Psoas muscle (tissue), 7 donors: ENCODE measurements at regions not wholly inside any gene's neighbourhood (a gene's known extent, or its start where the extent isn't known, plus 50 kb on each side); places are given as distances from the start of the nearest gene placed in this dataset.

Source experiments
- ATAC-seq, 4 donors: fragments of 200-7000 bp; cut with Tn5 transposase; one replicate each; pipeline ENCODE4 v1.9.1; 2020; ENCODE audit warnings: moderate library complexity in 3 of 4, mild to moderate bottlenecking in 2 of 4
- DNase-seq, 2 donors: peaks; one replicate each; pipeline ENCODE4 v3.0.0-alpha.2; 2020
- H3K27ac ChIP-seq: fragments of 200-600 bp; one replicate; pipeline ENCODE4 v1.8.0; 2022
- H3K27me3 ChIP-seq, 3 donors: fragments of 200-600 bp in 1 of 3; one replicate each; pipeline versions ENCODE4 v1.6.1 to v1.8.0; 2013 to 2022; ENCODE audit warnings: low read length in 2 of 3, mild to moderate bottlenecking in 2 of 3, moderate library complexity in 1 of 3; ENCODE audit not compliant: insufficient read depth in 3 of 3
- H3K36me3 ChIP-seq, 2 donors: fragments of 200-600 bp in 1 of 2; one replicate each; pipeline versions ENCODE4 v1.6.1 to v1.8.0; 2013 to 2022; ENCODE audit warnings: low read depth in 1 of 2, mild to moderate bottlenecking in 1 of 2, moderate library complexity in 1 of 2; ENCODE audit not compliant: insufficient read depth in 1 of 2
- H3K4me1 ChIP-seq: fragments of 200-600 bp; one replicate; pipeline ENCODE4 v1.8.0; 2022
- H3K4me3 ChIP-seq: fragments of 200-600 bp; one replicate; pipeline ENCODE4 v1.8.0; 2022; ENCODE audit warnings: mild to moderate bottlenecking
- H3K9me3 ChIP-seq: fragments of 200-600 bp; one replicate; pipeline ENCODE4 v1.8.0; 2022
- CTCF ChIP-seq: fragments of 200-600 bp; IDR thresholded peaks from one replicate; pipeline ENCODE4 v1.8.0; 2022; ENCODE audit warnings: antibody characterized with exemption
- WGBS, 3 donors: extraction: QIAGEN DNeasy Blood & Tissue Kit; methylation state at CpG; one replicate each; pipeline versions ENCODE4 v1.1.6 to v1.1.7; 2013; 5-methylcytosine and 5-hydroxymethylcytosine counted together
- intact Hi-C, 2 donors: fragments of 100-400 bp; cut with DNase I; formaldehyde crosslinking; loops; one replicate each; pipeline versions ENCODE4 v1.11.0 to v1.14.2; 2022
- donor health status: healthy with polysubstance abuse.
- donor health status: DM: no; HTN: no; CAD: no; lungs with moderate emphysema.
- donor health status: Bipolar disorder and iron deficiency.
- donor health status: healthy.
- donor health status: DM: yes; HTN: yes; CAD: no.
- donor health status: DM: no; HTN: no; CAD: no.
- donor health status: DM: yes; HTN: yes; CAD: no.

- Histone ChIP-seq H3K4me1 (no peaks in the 10 kb centered on the region), H3K27me3 (peaks cover 0 to 2% (median 0%) of the 10 kb centered on the region in 3 donors), H3K27ac (no peak overlapping the region), H3K4me3 (no peak overlapping the region), H3K36me3 (no peaks in the 10 kb centered on the region), H3K9me3 (no peaks in the 10 kb centered on the region)
- intact Hi-C loops = no loop called here
- no peak for TF ChIP-seq CTCF
- ATAC-seq = no peak
- no peak for DNase-seq
- WGBS, 3 donors = 50 to 70% (median 58%) methylated on average over 3 of the region's 3 CpGs
Observed at GRCh38 chr3:99586701-99587100, 51.7 kb upstream of the COL8A1 start.

- Histone ChIP-seq H3K36me3 (no peaks in the 10 kb centered on the region), H3K27me3 (peaks cover 0 to 2% (median 0%) of the 10 kb centered on the region in 3 donors), H3K4me3 (no peak overlapping the region), H3K27ac (no peak overlapping the region), H3K9me3 (peaks cover 6% of the 10 kb centered on the region), H3K4me1 (no peaks in the 10 kb centered on the region)
- 78 to 85% (median 79%) methylated on average over 3 of the region's 3 CpGs for WGBS, 3 donors
- DNase-seq = no peak
- TF ChIP-seq CTCF = no peak
- ATAC-seq = no peak
- intact Hi-C loops = no loop called here
Observed at GRCh38 chr3:99579965-99580364, 58.4 kb upstream of the COL8A1 start.

- intact Hi-C loops = no loop called here
- no peaks in the 10 kb centered on the region for H3K4me1 ChIP-seq
- ATAC-seq = no peak
Observed at GRCh38 chr3:99579246-99579645, 59.1 kb upstream of the COL8A1 start.

GRCh38 chr3:99578339-99578970 lies 59.9 kb upstream of the COL8A1 start:
- Histone ChIP-seq H3K36me3 (no peaks in the 10 kb centered on the region), H3K9me3 (peaks cover 6% of the 10 kb centered on the region), H3K27me3 (peaks cover 0 to 2% (median 0%) of the 10 kb centered on the region in 3 donors), H3K4me3 (no peak overlapping the region), H3K4me1 (no peaks in the 10 kb centered on the region), H3K27ac (no peak overlapping the region)
- intact Hi-C loops = no loop called here
- TF ChIP-seq CTCF = no peak
- DNase-seq (no peak), ATAC-seq (no peak)
- WGBS, 3 donors = 87 to 94% (median 89%) methylated on average over 1 of the region's 1 CpG

More at GRCh38 chr3:99579246-99579645, 59.1 kb upstream of the COL8A1 start:
- H3K4me3 ChIP-seq = no peak overlapping the region
- H3K27me3 ChIP-seq = peaks cover 0 to 2% (median 0%) of the 10 kb centered on the region in 3 donors
- no peak for DNase-seq
- peaks cover 6% of the 10 kb centered on the region for H3K9me3 ChIP-seq
- TF ChIP-seq CTCF = no peak
- H3K36me3 ChIP-seq = no peaks in the 10 kb centered on the region
- 86 to 90% (median 89%) methylated on average over 4 of the region's 4 CpGs for WGBS, 3 donors
- no peak overlapping the region for H3K27ac ChIP-seq
